MM.1S (cell line): ENCODE measurements at regions not wholly inside any gene's neighbourhood (a gene's known extent, or its start where the extent isn't known, plus 50 kb on each side); places are given as distances from the start of the nearest gene placed in this dataset.

ENCODE experiments used
- CTCF ChIP-seq: fragments of 300-600 bp; sonication (generic); IDR thresholded peaks from 2 replicates; pipeline ENCODE4 v1.5.1; 2016; ENCODE audit warnings: antibody characterized with exemption, low read length, mixed read lengths
- EZH2phosphoT487 ChIP-seq: fragments of 300-600 bp; sonication (generic); IDR thresholded peaks from 2 replicates; pipeline ENCODE4 v1.6.1; 2018; ENCODE audit warnings: antibody characterized with exemption, low read length

- TF ChIP-seq CTCF (no peak), EZH2phosphoT487 (no peak)
These were observed 980.1 kb downstream of the FSTL5 start for GRCh38 chr4:161183729-161184128.
